ENCODE measurements at regions not wholly inside any gene's neighbourhood (a gene's known extent, or its start where the extent isn't known, plus 50 kb on each side); places are given as distances from the start of the nearest gene placed in this dataset.
"Not testable (repeated sequence)": the region's sequence is repeated elsewhere in the genome, so short reads cannot be mapped to it uniquely, and the experiment has no call there.

DNA sequence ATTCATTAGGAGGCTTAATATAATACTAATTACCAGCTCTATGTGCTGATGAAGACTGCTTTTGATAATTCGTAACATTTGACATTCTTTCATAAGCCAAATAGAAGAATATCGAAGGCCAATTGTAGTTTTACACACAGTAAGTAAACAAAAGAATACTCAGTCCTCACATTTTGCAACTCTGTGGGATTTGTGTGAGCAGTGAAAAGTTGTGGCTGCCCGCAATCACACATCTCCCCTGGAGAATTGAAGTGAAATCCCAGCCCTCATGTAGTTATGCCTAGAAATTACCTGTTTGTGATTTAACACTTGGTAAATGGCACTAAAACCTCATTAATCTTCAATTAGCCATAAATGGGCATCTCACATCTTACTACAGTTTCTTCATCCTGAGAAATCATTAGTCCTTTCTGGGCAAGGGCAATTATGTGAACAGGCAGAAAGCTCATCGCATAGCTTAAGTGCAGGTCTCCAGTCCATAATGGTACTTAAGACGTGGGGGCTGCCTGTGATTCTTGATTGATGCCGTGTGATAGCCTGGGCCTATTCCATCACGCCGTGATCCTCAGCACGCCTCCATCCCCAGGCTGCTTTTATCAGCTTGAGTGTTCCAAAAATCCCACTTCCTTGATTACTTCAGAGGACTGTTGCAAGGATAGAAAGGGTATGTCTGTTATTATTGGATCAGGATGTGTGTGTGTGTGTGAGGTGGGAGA, 97.9 kb upstream of the METTL14 start:
- no peak for DNase-seq (ENCODE audit: low read depth, low spot score)

GRCh38 chr4:118587946-118588345, 97.2 kb upstream of the METTL14 start:
- no peak for DNase-seq (ENCODE audit: low read depth, low spot score)

GRCh38 chr4:118589471-118590055, 95.6 kb upstream of the METTL14 start:
- no peak for DNase-seq (ENCODE audit: low read depth, low spot score)

DNA sequence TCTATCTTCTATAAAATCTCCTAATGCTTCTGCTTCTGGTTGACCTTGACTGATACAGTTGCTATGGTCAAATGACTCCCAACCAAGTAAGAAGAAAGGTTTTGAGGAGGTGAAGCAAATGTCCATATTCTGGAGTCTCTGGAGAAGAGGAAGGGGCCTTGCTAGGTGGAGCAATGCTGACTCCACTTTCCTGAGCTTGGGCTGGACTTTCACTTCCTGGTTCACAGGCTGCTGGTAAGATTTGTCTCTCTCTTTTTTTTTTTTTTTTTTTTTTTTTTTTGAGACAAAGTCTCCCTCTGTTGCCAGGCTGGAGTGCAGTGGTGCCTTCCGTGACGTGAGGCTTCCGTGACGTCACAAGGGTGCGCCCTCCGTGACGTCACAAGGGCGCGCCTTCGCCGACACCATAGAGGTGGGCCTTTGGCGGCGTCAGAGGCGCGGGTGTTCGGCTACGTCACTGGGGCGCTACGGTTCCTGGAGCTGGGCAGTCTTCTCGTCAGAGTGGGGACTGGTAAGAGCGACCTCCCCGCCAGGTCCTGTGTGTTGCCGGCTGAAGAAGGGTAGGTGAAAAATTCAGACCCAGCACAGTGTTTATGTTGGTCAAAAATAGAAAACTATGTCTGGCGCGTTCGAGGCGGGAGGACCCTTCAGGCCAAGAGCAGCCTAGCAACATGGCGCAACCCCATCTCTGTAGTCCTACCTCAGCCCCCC, 93.7 kb upstream of the METTL14 start:
- DNase-seq (ENCODE audit: low read depth, low spot score): peak; percentile 99

DNA sequence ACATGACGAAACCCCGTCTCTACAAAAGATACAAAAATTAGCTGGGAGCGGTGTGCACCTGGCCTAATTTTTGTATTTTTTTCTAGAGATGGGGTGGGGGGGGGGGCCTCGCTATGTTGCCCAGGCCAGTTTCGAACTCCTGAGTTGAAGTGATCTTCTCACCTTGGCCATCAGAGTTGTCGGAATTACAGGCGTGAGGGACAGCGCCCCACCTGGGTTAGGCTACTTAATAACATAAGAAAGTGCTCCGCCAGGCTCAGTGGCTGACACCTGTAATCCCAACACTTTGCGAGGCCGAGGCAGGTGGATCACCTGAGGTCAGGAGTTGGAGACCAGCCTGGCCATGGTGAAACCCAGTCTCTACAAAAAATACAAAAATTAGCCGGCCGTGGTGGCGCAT, 92.9 kb upstream of the METTL14 start:
- DNase-seq (ENCODE audit: low read depth, low spot score): not testable (repeated sequence)

DNA sequence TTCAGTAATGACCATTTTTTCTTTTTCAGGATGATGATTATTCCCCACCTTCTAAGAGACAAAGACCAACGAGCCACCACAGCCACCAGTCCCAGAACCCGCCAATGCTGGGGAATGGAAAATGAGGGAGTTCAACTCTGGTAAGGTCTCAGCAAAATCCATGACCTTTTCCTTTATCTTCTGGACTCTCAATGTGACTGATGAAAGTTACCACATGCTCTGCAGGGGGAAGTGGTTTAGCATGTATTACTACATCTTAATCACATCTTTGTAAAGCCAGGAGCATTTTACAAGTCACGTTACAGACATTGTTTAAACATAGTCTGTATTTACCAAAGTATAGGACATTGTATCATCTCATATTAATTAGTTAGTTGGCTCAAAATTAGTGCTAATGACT, 89.3 kb upstream of the METTL14 start:
- DNase-seq (ENCODE audit: low read depth, low spot score): not testable (repeated sequence)

GRCh38 chr4:118625097-118625496, 60.1 kb upstream of the METTL14 start:
- DNase-seq (ENCODE audit: low read depth, low spot score): not testable (repeated sequence)

GRCh38 chr4:118629697-118630096, 55.5 kb upstream of the METTL14 start:
- peak; percentile 19 for DNase-seq (ENCODE audit: low read depth, low spot score)

- DNase-seq (ENCODE audit: low read depth, low spot score): not testable (repeated sequence)
These were observed 54.3 kb upstream of the METTL14 start for GRCh38 chr4:118630897-118631296.

DNA sequence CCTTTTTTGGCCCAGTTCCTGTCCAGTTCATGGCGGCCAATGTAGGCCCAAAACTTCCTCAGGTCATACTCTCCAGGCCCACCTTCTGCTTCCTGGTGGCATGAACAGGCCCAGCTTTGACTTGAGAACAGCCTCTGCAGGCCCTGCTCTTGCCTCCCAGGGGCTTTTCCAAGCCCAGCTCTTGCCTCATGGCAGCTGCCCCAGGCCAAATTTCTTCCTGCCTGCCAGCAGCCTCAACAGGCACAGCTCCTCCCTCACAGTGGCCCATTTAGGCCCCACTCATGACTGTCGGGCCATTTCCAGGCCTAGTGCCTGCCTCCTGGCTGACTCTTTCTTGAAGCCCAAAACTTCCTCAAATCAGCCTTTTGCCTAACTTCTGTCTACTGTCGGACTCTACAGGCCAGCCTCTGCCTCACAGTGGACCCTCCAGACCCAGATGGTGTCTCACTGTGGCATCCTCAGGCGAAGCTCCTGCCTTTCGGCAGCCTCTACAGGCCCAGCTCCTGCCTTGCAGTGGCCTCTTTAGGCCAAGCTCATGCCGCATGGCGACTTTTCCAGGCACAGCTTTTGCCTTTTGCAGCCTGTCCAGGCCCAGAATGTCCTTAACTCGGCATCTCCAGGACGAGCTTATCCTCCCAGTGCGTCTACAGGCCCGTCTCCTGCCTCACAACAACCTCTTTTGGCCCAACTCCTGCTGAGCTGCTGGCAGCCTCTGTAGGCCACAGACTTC, 53.7 kb upstream of the METTL14 start:
- not testable (repeated sequence) for DNase-seq (ENCODE audit: low read depth, low spot score)

GRCh38 chr4:118633476-118633875, 51.7 kb upstream of the METTL14 start:
- DNase-seq (ENCODE audit: low read depth, low spot score): not testable (repeated sequence)

- DNase-seq (ENCODE audit: low read depth, low spot score): not testable (repeated sequence)
These were observed 50.9 kb upstream of the METTL14 start for GRCh38 chr4:118634126-118634875.

Data from astrocyte of the hippocampus (primary cell).